ENCODE measurements at regions not wholly inside any gene's neighbourhood (a gene's known extent, or its start where the extent isn't known, plus 50 kb on each side); places are given as distances from the start of the nearest gene placed in this dataset.

DNA sequence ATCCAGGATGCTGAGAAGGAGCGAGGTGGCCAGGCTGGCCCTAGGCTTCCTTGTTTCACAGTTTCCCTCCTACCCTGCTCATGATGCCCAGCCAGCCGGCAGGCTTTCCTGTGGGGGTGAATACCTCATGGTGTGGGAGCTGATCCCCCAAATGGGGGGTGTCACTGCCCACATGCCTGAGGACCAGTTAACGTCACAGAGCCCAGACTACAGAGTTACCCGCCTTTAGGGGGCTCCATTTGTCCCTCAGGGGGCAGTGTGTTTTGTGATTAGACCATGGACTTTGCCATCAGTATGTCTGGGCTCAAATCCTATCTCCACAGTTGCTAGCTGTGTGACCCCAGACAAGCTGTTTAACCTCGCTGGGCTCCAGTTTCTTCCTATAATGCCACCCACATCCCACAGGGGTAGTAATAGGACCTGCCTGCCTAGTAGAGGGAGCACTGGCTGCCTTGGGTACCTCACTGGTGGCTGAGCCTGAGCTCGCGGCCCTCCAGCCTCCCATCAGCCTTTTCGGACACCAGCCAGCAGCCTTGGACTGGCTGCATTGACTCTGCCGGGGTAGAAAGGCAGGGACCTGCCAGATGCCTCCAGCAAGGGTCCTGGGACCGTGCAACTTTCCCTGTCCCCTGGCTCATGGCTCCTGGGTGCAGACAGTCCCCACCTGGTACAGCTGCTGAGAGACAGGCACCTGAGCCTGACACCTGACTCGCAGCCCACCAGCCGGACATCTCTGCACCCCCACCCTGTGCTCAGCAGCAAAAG is 87.5 kb upstream of the GSE1 start:
- Histone ChIP-seq H3K27me3 (no peaks in the 10 kb centered on the region), H3K4me3 (ENCODE audit: low read depth in 1 of 2, low read length in 1 of 2) (peak overlapping the region; percentile 39 to 58), H3K9me3 (no peaks in the 10 kb centered on the region), H3K27ac (peak overlapping the region; percentile 77), H3K4me1 (ENCODE audit: control insufficient read depth in 1 of 2, insufficient read depth in 1 of 2, low read depth in 1 of 2, low read length in 1 of 2) (peaks cover 39 to 42% of the 10 kb centered on the region in 2 experiments), H3K36me3 (no peaks in the 10 kb centered on the region)
- TF ChIP-seq, protein P1, sequence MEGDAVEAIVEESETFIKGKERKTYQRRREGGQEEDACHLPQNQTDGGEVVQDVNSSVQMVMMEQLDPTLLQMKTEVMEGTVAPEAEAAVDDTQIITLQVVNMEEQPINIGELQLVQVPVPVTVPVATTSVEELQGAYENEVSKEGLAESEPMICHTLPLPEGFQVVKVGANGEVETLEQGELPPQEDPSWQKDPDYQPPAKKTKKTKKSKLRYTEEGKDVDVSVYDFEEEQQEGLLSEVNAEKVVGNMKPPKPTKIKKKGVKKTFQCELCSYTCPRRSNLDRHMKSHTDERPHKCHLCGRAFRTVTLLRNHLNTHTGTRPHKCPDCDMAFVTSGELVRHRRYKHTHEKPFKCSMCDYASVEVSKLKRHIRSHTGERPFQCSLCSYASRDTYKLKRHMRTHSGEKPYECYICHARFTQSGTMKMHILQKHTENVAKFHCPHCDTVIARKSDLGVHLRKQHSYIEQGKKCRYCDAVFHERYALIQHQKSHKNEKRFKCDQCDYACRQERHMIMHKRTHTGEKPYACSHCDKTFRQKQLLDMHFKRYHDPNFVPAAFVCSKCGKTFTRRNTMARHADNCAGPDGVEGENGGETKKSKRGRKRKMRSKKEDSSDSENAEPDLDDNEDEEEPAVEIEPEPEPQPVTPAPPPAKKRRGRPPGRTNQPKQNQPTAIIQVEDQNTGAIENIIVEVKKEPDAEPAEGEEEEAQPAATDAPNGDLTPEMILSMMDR (IDR thresholded peaks at IDR 0.05): no peak

DNA sequence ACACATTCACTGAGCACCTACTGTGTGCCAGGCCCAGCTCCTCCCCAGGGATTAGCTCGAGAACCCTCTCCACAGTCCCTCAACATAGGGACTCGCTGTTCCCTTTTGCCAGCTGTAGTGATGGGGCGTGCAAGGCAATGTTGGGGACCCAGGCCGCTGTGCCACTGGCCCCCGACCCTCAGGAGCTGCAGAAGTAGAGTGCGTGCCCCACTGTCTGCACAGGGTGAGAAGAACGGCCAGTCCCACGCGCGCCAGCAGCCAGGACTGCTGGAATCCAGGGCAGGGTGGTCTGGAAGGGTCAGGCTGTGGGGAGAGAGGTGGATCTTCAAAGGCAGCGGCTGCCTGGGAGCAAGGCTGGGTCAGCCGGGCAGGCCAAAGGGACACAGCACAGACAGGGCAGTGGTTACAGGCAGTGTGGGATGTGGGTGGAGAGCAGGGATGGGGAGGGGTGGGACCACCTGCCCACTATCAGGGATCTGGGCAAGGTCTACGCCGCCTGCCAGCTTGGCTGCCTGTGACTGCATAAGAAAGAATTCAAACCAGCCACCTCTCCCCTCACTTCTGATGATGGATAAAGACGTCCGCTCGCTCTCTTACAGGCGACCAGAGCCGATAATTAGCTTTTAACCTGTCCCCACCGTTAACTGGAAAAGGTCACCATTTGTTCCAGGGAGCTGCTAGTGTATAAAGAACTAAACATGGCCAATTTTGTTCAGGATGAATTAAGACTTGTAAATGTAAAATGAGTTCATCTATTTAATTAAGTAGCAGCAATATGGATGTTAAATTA is 86.7 kb upstream of the GSE1 start:
- TF ChIP-seq, protein P1 (IDR thresholded peaks at IDR 0.05): no peak
- Histone ChIP-seq H3K4me3 (ENCODE audit: low read depth in 1 of 2, low read length in 1 of 2) (no peak overlapping the region), H3K9me3 (no peaks in the 10 kb centered on the region), H3K4me1 (ENCODE audit: control insufficient read depth in 1 of 2, insufficient read depth in 1 of 2, low read depth in 1 of 2, low read length in 1 of 2) (peaks cover 39 to 42% of the 10 kb centered on the region in 2 experiments), H3K36me3 (no peaks in the 10 kb centered on the region), H3K27me3 (no peaks in the 10 kb centered on the region), H3K27ac (no peak overlapping the region)

DNA sequence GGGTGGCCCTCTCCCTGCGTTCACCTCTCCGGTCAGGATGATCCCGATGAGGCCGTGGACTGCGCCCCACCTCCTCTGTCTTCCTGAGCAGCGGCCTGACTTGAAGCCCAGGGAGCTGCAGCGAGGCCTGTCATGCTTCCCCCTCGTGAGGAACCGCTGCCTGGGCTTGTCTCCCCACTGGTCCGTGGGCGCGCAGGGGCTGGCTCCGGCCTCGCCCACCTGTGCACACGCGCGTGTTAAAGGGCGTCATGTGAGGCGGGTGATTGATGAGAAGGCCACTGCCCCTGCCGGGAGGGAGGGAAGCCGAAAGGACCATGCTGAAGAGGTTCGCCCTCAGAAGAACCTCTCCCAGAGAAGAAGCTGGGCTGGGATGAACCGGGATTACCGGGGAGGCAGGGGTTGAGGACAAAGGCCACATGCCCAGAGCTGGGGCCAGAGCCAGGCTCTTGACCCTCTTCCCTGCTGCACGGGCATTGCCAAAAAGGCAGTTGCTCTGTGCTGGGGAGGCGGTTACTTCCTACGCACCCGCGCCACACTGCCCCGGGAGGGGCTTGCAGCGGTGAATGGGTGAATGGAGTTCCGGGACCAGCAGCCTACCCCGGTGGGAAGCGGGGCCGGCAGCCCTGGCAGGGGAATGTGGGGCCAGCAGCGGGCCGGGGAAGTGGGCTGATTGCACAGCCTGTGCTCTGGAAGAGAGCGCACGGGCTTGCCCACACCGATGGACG is 85.9 kb upstream of the GSE1 start:
- H3K9me3 ChIP-seq: no peaks in the 10 kb centered on the region

DNA sequence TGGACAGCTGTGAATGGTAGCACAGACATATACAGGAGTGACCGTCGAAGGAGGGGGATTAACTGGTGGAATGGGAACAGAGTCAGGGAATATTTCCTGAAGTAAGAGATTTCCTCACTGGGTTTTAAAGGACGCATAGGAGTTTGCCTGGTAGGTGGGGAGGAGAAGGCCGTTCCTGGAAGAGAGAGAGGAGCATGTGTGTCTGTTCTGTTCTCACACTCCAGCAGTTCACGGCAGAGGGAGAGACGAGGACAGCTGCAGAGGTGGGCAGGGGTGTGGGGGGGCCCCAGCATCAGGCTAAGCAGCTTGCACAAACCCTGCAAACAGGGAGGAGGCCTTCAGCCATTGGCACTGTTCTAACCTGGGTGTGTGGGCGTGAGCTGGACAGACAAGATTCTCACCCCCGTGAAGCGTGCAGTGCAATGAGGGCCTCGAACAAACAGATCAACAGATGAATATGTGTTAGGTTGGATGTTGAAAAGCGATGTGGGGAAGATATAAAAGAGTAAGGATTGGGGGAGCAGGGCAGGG is 85.3 kb upstream of the GSE1 start:
- H3K27ac ChIP-seq: peak overlapping the region; percentile 5
- H3K4me3 ChIP-seq (ENCODE audit: low read depth in 1 of 2, low read length in 1 of 2): no peak overlapping the region
- no peaks in the 10 kb centered on the region for H3K36me3 ChIP-seq
- TF ChIP-seq, protein P1 (IDR thresholded peaks at IDR 0.05): no peak
- H3K27me3 ChIP-seq: no peaks in the 10 kb centered on the region
- peaks cover 39 to 42% of the 10 kb centered on the region in 2 experiments for H3K4me1 ChIP-seq (ENCODE audit: control insufficient read depth in 1 of 2, insufficient read depth in 1 of 2, low read depth in 1 of 2, low read length in 1 of 2)
- H3K9me3 ChIP-seq: no peaks in the 10 kb centered on the region

More for the DNA sequence above, 85.9 kb upstream of the GSE1 start:
- no peak overlapping the region for H3K4me3 ChIP-seq (ENCODE audit: low read depth in 1 of 2, low read length in 1 of 2)
- TF ChIP-seq, protein P1 (IDR thresholded peaks at IDR 0.05): no peak
- H3K27me3 ChIP-seq: no peaks in the 10 kb centered on the region
- H3K27ac ChIP-seq: peak overlapping the region; percentile 5
- peaks cover 39 to 42% of the 10 kb centered on the region in 2 experiments for H3K4me1 ChIP-seq (ENCODE audit: control insufficient read depth in 1 of 2, insufficient read depth in 1 of 2, low read depth in 1 of 2, low read length in 1 of 2)
- H3K36me3 ChIP-seq: no peaks in the 10 kb centered on the region
